ENCODE measurements at regions not wholly inside any gene's neighbourhood (a gene's known extent, or its start where the extent isn't known, plus 50 kb on each side); places are given as distances from the start of the nearest gene placed in this dataset.

GRCh38 chr20:48525400-48525799 is 302.4 kb downstream of the PREX1 start:
- Histone ChIP-seq H3K4me3 (no peak overlapping the region), H4K20me1 (ENCODE audit: insufficient read depth) (no peaks in the 10 kb centered on the region), H3K4me1 (replicated peaks; ENCODE audit: insufficient read depth) (no peaks in the 10 kb centered on the region), H3K9me2 (ENCODE audit: insufficient read depth) (no peaks in the 10 kb centered on the region), H3K27me3 (ENCODE audit: insufficient read depth, low read depth) (peaks cover 28% of the 10 kb centered on the region), H3K79me2 (ENCODE audit: low read depth) (no peaks in the 10 kb centered on the region), H3K4me2 (no peak overlapping the region), H3K9me3 (ENCODE audit: insufficient read depth, low read depth) (no peaks in the 10 kb centered on the region), H3F3A (ENCODE audit: insufficient read depth, low read depth) (no peaks in the 10 kb centered on the region), H2AFZ (no peak overlapping the region), H3K27ac (no peak overlapping the region), H3K36me3 (ENCODE audit: low read depth) (no peaks in the 10 kb centered on the region)
- CTCF ChIA-PET: no interaction called here
- BruUV-seq (replicated peaks): no TSS peak
- POLR2A ChIA-PET (ENCODE audit: unreplicated experiment): no interaction called here
- no peak for DNase-seq
- TF ChIP-seq EZH2 (IDR thresholded peaks at IDR 0.05; ENCODE audit: low read depth) (no peak), CTCF (conservative IDR thresholded peaks at IDR 0.05) (no peak)
- intact Hi-C loops (cut with micrococcal nuclease; ENCODE audit: unreplicated experiment): no loop called here

- H4K20me1 ChIP-seq (ENCODE audit: insufficient read depth): no peaks in the 10 kb centered on the region
- H3K4me1 ChIP-seq (replicated peaks; ENCODE audit: insufficient read depth): no peaks in the 10 kb centered on the region
- DNase-seq: no peak
- H3F3A ChIP-seq (ENCODE audit: insufficient read depth, low read depth): no peaks in the 10 kb centered on the region
- H3K9me3 ChIP-seq (ENCODE audit: insufficient read depth, low read depth): no peaks in the 10 kb centered on the region
- BruUV-seq (replicated peaks): no TSS peak
- intact Hi-C loops (cut with micrococcal nuclease; ENCODE audit: unreplicated experiment): no loop called here
- H3K27me3 ChIP-seq (ENCODE audit: insufficient read depth, low read depth): peaks cover 28% of the 10 kb centered on the region
- POLR2A ChIA-PET (ENCODE audit: unreplicated experiment): no interaction called here
- H3K9me2 ChIP-seq (ENCODE audit: insufficient read depth): no peaks in the 10 kb centered on the region
- no peak overlapping the region for H3K27ac ChIP-seq
- TF ChIP-seq CTCF (conservative IDR thresholded peaks at IDR 0.05): no peak
- no peak for TF ChIP-seq EZH2 (IDR thresholded peaks at IDR 0.05; ENCODE audit: low read depth)
- H3K79me2 ChIP-seq (ENCODE audit: low read depth): no peaks in the 10 kb centered on the region
- H3K4me2 ChIP-seq: no peak overlapping the region
- no peak overlapping the region for H3K4me3 ChIP-seq
- H2AFZ ChIP-seq: no peak overlapping the region
- H3K36me3 ChIP-seq (ENCODE audit: low read depth): no peaks in the 10 kb centered on the region
- CTCF ChIA-PET: no interaction called here
Measured at GRCh38 chr20:48524582-48524981, 303.2 kb downstream of the PREX1 start.

GRCh38 chr20:48523191-48523995 is 304.4 kb downstream of the PREX1 start:
- Histone ChIP-seq H3K9me3 (ENCODE audit: insufficient read depth, low read depth) (no peaks in the 10 kb centered on the region), H3K4me1 (replicated peaks; ENCODE audit: insufficient read depth) (no peaks in the 10 kb centered on the region), H2AFZ (no peak overlapping the region), H3K9me2 (ENCODE audit: insufficient read depth) (no peaks in the 10 kb centered on the region), H3F3A (ENCODE audit: insufficient read depth, low read depth) (no peaks in the 10 kb centered on the region), H3K4me3 (no peak overlapping the region), H4K20me1 (ENCODE audit: insufficient read depth) (no peaks in the 10 kb centered on the region), H3K4me2 (no peak overlapping the region), H3K36me3 (ENCODE audit: low read depth) (no peaks in the 10 kb centered on the region), H3K27ac (no peak overlapping the region), H3K27me3 (ENCODE audit: insufficient read depth, low read depth) (peaks cover 28% of the 10 kb centered on the region), H3K79me2 (ENCODE audit: low read depth) (no peaks in the 10 kb centered on the region)
- DNase-seq: peak; percentile 53 to 76
- no TSS peak for BruUV-seq (replicated peaks)
- TF ChIP-seq CTCF (conservative IDR thresholded peaks at IDR 0.05) (no peak), EZH2 (IDR thresholded peaks at IDR 0.05; ENCODE audit: low read depth) (no peak)
- intact Hi-C loops (cut with micrococcal nuclease; ENCODE audit: unreplicated experiment): no loop called here
- CTCF ChIA-PET: no interaction called here
- POLR2A ChIA-PET (ENCODE audit: unreplicated experiment): interaction anchor here (0.7 kb wide), 1 partner anchor 21 kb away, joined by 3 read pairs; no protein-coding TSS in a partner anchor
